GM12878 (cell line): ENCODE measurements at regions not wholly inside any gene's neighbourhood (a gene's known extent, or its start where the extent isn't known, plus 50 kb on each side); places are given as distances from the start of the nearest gene placed in this dataset.

ENCODE experiments used
- ATAC-seq: fragments of 200-7000 bp; cut with Tn5 transposase; 3 replicates; pipeline ENCODE4 v1.9.1; 2020; ENCODE audit warnings: mild to moderate bottlenecking, moderate library complexity
- BruUV-seq: library from RNA; stranded (reverse); fragments of 400-500 nt; replicated peaks from 2 replicates; lab custom pipeline; 2021; lab: Mats Ljungman, UMichigan
- CTCF ChIA-PET: fragments of 300-600 bp; sonication (Branson Sonifier 250); formaldehyde crosslinking; extraction: SDS; loops from one replicate; lab custom pipeline; 2021; ENCODE audit warnings: inconsistent platforms; lab: Yijun Ruan, JAX
- POLR2A ChIA-PET: fragments of 350-600 bp; formaldehyde crosslinking; extraction: SDS; loops from one replicate; lab custom pipeline; 2021; ENCODE audit warnings: inconsistent platforms; lab: Charles Lee
- RAD21 ChIA-PET: fragments of 300-600 bp; sonication (Branson Sonifier 250); formaldehyde crosslinking; loops from one replicate; lab custom pipeline; 2023; ENCODE audit warnings: antibody characterized with exemption; ENCODE audit not compliant: unreplicated experiment; lab: Charles Lee
- SMC1A ChIA-PET: fragments of 300-600 bp; sonication (Branson Sonifier 250); formaldehyde crosslinking; loops from one replicate; lab custom pipeline; 2023; ENCODE audit not compliant: unreplicated experiment, uncharacterized antibody; lab: Charles Lee
- DNase-seq: peaks from one replicate; pipeline ENCODE4 v3.0.0-alpha.2; 2011; ENCODE audit warnings: low read depth, low spot score
- FAIRE-seq: peaks from 3 replicates; lab custom pipeline; 2011; peaks lifted over from hg19 to GRCh38; lab: Jason Lieb, UNC
- H2AFZ ChIP-seq: 2 replicates; pipeline ENCODE4 v1.6.0; 2011; ENCODE audit warnings: low read depth, low read length, control low read depth; ENCODE audit not compliant: control insufficient read depth
- H3K27ac ChIP-seq: 2 replicates; pipeline ENCODE4 v1.5.1; 2011; ENCODE audit warnings: control low read depth; ENCODE audit not compliant: control insufficient read depth, insufficient read depth
- H3K27me3 ChIP-seq, 2 experiments: replicated peaks in 1 of 2; 2 replicates each; pipeline versions ENCODE4 v1.6.0 to v1.6.1; 2011; ENCODE audit warnings: low read length in 1 of 2; ENCODE audit not compliant: control insufficient read depth in 2 of 2, insufficient read depth in 2 of 2
- H3K36me3 ChIP-seq, 2 experiments: 2 replicates each; pipeline ENCODE4 v1.5.1; 2011; ENCODE audit warnings: low read length in 1 of 2; ENCODE audit not compliant: control insufficient read depth in 2 of 2, insufficient read depth in 2 of 2
- H3K4me1 ChIP-seq: 2 replicates; pipeline ENCODE4 v1.6.1; 2011; ENCODE audit warnings: mild to moderate bottlenecking, low read length, moderate library complexity, mixed read lengths; ENCODE audit not compliant: control insufficient read depth, insufficient read depth
- H3K4me2 ChIP-seq: 2 replicates; pipeline ENCODE4 v1.6.0; 2011; ENCODE audit warnings: control low read depth; ENCODE audit not compliant: control insufficient read depth, insufficient read depth
- H3K4me3 ChIP-seq: fragments of 200-600 bp; sonication (generic); 2 replicates; pipeline ENCODE4 v1.5.1; 2016
- H3K79me2 ChIP-seq: 2 replicates; pipeline ENCODE4 v1.6.0; 2011; ENCODE audit warnings: low read length; ENCODE audit not compliant: control insufficient read depth, insufficient read depth
- H3K9ac ChIP-seq: 2 replicates; pipeline ENCODE4 v1.8.0; 2011; ENCODE audit warnings: low read length, control low read depth, mixed read lengths; ENCODE audit not compliant: control insufficient read depth, insufficient read depth
- H3K9me3 ChIP-seq: replicated peaks from 3 replicates; pipeline ENCODE4 v1.5.1; 2011; ENCODE audit warnings: mild to moderate bottlenecking, low read length; ENCODE audit not compliant: control insufficient read depth, insufficient read depth
- H4K20me1 ChIP-seq: 2 replicates; pipeline ENCODE4 v1.6.0; 2011; ENCODE audit not compliant: control insufficient read depth, insufficient read depth
- NFIC ChIP-seq: IDR thresholded peaks from 2 replicates; pipeline ENCODE4 v1.6.1; 2012; ENCODE audit warnings: low read depth, mild to moderate bottlenecking, inconsistent platforms, low read length, moderate library complexity
- NRF1 ChIP-seq: conservative IDR thresholded peaks from 2 replicates; pipeline ENCODE4 v1.6.1; 2011; ENCODE audit warnings: mild to moderate bottlenecking, low read depth, low read length, improper control_type of control experiment
- SIN3A ChIP-seq: IDR thresholded peaks from 2 replicates; pipeline ENCODE4 v1.6.1; 2012; ENCODE audit warnings: low read depth, low read length, improper control_type of control experiment
- WGBS: methylation state at CpG from one replicate; pipeline ENCODE4 v1.1.6; 2016; ENCODE audit warnings: low lambda C conversion rate; ENCODE audit not compliant: insufficient replicate concordance, insufficient coverage; ENCODE audit errors: missing lambda C conversion rate; 5-methylcytosine and 5-hydroxymethylcytosine counted together
- in situ Hi-C: fragments of 300-500 bp; cut with MboI; formaldehyde crosslinking; loops from 9 replicates; pipeline ENCODE4 v1.14.3; 2018; ENCODE audit warnings: mixed read lengths
- intact Hi-C: fragments of 100-400 bp; cut with micrococcal nuclease; formaldehyde crosslinking; loops from one replicate; pipeline ENCODE4 v1.14.2; 2022; ENCODE audit not compliant: unreplicated experiment
- TF ChIP-seq, protein P1 (sequence below): fragments of 450-650 bp; IDR thresholded peaks from 2 replicates; pipeline ENCODE4 v1.6.1; 2018; ENCODE audit warnings: mild to moderate bottlenecking, low read depth, moderate library complexity; ENCODE audit not compliant: partially characterized antibody
- TF ChIP-seq, protein P2 (sequence below): IDR thresholded peaks from 2 replicates; pipeline ENCODE4 v1.6.1; 2011; ENCODE audit warnings: borderline replicate concordance, low read depth, mild to moderate bottlenecking, moderate library complexity, low read length; ENCODE audit not compliant: insufficient read depth, poor library complexity, severe bottlenecking

DNA sequence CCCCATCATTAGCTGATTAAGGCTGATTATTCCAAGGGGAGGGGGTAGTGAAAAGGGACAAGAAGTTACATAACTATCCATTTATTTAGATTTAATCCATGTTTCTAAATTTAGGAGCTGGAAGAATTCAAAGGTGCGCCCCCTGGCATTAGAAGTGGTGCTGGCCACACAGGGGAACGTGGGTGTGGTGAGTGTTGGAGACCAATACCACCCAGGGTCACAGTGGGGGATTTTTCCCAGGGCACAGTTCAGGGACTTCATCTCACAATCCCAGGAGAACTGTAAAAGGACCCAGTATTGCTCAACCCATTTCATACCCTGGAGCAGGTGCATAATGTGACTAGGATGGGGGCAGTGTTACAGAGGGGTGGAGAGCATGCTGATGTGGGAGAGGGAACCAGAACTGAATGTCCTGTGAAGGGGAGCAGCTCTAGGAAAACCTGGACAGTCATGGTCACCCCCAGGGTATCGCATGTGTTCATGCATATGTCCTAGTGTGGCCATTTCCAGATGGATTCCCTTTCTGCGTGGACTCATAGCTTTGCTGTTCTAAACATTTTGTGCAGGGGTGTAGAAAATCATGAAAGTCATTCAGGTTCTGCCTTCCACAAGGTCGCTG lies 110.3 kb downstream of the LSM3 start:
- Histone ChIP-seq H3K27ac (no peak overlapping the region), H3K9ac (no peak overlapping the region), H3K27me3 (peaks cover 0 to 3% of the 10 kb centered on the region in 2 experiments; a peak in 1 of 4 replicates), H3K4me3 (no peak overlapping the region), H3K9me3 (no peaks in the 10 kb centered on the region), H4K20me1 (no peaks in the 10 kb centered on the region), H3K79me2 (no peaks in the 10 kb centered on the region), H3K4me1 (no peaks in the 10 kb centered on the region), H3K36me3 (no peaks in the 10 kb centered on the region), H3K4me2 (no peak overlapping the region), H2AFZ (no peak overlapping the region)
- intact Hi-C loops (no loop called here), in situ Hi-C loops (no loop called here)
- WGBS = under 1% methylated on average over 5 of the region's 5 CpGs
- ATAC-seq (no peak), DNase-seq (no peak), FAIRE-seq (no peak)
- SMC1A ChIA-PET = no interaction called here
- CTCF ChIA-PET = interaction anchor here (0.7 to 1.8 kb wide), 6 partner anchors 10 to 223 kb away, joined by 3 to 5 read pairs (median 3); no protein-coding TSS in a partner anchor
- no TSS peak for BruUV-seq
- POLR2A ChIA-PET = no interaction called here
- RAD21 ChIA-PET = no interaction called here
- no peak for TF ChIP-seq SIN3A
- no peak for TF ChIP-seq NRF1
- TF ChIP-seq, protein P1, sequence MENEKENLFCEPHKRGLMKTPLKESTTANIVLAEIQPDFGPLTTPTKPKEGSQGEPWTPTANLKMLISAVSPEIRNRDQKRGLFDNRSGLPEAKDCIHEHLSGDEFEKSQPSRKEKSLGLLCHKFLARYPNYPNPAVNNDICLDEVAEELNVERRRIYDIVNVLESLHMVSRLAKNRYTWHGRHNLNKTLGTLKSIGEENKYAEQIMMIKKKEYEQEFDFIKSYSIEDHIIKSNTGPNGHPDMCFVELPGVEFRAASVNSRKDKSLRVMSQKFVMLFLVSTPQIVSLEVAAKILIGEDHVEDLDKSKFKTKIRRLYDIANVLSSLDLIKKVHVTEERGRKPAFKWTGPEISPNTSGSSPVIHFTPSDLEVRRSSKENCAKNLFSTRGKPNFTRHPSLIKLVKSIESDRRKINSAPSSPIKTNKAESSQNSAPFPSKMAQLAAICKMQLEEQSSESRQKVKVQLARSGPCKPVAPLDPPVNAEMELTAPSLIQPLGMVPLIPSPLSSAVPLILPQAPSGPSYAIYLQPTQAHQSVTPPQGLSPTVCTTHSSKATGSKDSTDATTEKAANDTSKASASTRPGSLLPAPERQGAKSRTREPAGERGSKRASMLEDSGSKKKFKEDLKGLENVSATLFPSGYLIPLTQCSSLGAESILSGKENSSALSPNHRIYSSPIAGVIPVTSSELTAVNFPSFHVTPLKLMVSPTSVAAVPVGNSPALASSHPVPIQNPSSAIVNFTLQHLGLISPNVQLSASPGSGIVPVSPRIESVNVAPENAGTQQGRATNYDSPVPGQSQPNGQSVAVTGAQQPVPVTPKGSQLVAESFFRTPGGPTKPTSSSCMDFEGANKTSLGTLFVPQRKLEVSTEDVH = no peak
- TF ChIP-seq, protein P2, sequence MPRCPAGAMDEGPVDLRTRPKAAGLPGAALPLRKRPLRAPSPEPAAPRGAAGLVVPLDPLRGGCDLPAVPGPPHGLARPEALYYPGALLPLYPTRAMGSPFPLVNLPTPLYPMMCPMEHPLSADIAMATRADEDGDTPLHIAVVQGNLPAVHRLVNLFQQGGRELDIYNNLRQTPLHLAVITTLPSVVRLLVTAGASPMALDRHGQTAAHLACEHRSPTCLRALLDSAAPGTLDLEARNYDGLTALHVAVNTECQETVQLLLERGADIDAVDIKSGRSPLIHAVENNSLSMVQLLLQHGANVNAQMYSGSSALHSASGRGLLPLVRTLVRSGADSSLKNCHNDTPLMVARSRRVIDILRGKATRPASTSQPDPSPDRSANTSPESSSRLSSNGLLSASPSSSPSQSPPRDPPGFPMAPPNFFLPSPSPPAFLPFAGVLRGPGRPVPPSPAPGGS = no peak
- no peak for TF ChIP-seq NFIC
